Activated CD4-positive, alpha-beta T cell treated with anti-CD3 and anti-CD28 coated beads, Interleukin-2, amount 50 U/mL, for 1 hour (primary cell): ENCODE measurements at regions not wholly inside any gene's neighbourhood (a gene's known extent, or its start where the extent isn't known, plus 50 kb on each side); places are given as distances from the start of the nearest gene placed in this dataset.

Experiments
- DNase-seq: peaks from one replicate; pipeline ENCODE4 v3.0.0-alpha.2; 2020

DNA sequence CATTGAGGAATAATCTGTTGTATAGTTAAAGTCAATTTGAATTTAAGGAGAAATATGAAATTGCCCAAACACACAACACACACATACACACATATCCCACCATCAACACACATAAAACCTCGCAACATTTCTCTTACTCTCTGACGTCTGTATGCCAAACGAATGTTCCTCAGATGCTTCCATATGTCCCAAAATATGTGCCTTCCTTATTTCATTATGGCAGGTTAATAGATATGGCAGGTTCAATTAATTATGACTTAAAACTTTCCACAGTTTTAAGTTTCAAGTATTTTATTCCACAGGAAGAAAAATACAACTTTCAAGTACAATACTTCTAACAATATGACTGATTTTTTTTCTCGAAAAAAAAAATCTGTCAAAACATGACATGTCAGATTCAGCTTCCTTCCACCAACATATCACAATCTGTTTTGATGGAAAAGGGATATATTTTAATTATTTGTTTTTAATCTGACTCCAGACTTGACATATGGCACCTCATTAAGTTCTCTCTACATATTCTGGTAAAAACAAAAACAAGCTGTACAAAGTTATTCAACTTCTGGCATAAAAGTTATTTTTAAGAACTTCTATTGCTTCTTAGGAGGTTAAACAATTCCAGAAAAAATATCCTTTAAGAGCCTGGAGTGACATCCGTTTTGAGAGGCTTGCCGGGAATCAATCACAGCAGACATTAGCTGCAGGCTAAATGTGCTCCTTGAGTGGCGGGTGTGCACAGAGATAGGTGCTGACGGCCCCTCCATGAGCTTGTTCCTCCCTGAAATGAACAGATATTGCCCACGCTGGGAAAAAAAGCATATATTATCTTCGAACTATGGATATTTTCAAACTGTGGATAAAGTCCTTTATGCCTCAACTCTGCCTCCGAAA, 812.7 kb downstream of the DCDC2C start:
- no peak for DNase-seq

GRCh38 chr2:4518596-4518995, 815.2 kb downstream of the DCDC2C start:
- DNase-seq: no peak

GRCh38 chr2:4522498-4523421, 819.4 kb downstream of the DCDC2C start:
- no peak for DNase-seq

DNA sequence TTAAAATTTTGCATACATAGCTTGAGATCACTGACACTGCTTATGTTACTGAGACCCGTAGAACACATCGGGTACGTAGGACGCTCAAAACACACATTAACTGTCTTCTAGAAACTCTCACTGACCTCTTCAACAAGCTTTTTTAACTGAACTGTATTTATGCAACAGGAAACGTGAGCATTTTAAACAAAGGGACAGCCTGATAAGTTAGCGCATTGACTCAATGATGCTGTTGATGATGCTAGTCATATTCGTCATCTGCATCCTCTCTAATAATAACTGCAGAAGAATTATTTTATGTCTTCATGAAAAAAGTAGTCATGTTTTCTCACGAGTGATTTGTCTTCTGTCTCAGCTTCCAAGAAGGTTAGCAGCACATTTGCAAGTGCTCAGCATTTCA, 824.0 kb downstream of the DCDC2C start:
- no peak for DNase-seq

- DNase-seq: no peak
These were observed 824.9 kb downstream of the DCDC2C start for GRCh38 chr2:4528246-4528645.

DNA sequence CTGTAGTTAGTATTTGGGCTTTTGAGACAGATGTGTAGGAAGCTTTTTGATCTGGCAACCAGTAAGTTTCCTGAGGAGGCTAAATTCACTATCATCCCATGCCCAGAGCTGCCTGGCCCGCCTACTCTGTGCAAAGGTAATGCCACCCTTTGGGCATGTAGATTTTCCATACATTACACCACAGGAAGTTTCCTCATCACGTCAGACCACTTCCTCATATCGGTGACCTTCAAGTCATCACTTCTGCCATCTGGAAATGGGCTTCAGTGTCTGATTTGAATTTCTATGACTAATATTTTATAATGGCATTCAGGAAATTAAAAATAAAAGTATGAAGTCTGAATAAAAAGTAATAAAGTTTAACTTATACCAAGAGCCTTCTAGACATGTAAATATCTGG, 825.4 kb downstream of the DCDC2C start:
- no peak for DNase-seq

GRCh38 chr2:4529738-4530137, 826.4 kb downstream of the DCDC2C start:
- no peak for DNase-seq

DNA sequence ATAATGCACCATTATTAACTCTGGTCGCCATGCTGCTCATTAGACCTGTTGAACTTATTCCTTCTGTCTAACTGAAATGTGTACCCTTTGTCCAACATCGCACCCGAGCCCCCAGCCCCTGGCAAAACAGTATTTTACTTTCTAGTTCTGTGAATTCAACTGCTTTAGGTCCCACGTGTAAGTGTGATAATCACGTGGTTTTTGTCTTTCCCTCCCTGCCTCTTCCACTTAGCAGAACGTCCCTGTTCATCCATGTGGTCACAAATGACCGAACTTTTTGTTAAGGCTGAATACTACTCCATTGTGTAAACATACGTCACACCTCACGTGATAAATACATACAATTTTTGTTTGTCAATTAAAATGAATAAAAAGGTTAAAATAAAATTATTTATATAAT, 826.9 kb downstream of the DCDC2C start:
- DNase-seq: no peak

- no peak for DNase-seq
These were observed 830.4 kb downstream of the DCDC2C start for GRCh38 chr2:4533806-4534205.

GRCh38 chr2:4539121-4539520, 835.7 kb downstream of the DCDC2C start:
- no peak for DNase-seq

DNA sequence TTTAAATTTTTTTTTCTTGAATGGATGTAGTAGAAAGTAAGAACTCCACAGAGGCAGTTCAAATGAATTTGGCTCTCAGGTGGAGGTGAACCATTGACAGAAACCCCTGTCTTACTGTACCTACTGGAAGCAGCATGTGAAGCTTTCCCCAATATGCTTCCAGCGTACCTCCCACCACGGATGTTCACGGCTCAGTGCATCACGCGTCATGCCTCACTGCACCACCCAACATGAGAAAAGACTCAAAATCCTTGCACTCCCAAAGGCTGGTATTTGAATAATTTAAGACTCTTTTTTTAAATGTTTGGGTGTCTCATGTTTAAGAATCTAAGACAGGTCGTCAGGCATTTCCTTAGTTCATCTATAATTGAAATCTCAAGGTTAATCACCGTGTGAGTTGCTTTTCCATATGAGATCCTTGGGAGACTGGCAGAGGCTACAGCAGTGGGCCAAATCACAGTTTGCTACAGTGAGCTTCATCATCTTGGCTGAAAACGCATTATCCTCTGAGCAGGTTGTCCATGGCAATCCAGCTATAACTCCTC, 846.4 kb downstream of the DCDC2C start:
- no peak for DNase-seq

DNA sequence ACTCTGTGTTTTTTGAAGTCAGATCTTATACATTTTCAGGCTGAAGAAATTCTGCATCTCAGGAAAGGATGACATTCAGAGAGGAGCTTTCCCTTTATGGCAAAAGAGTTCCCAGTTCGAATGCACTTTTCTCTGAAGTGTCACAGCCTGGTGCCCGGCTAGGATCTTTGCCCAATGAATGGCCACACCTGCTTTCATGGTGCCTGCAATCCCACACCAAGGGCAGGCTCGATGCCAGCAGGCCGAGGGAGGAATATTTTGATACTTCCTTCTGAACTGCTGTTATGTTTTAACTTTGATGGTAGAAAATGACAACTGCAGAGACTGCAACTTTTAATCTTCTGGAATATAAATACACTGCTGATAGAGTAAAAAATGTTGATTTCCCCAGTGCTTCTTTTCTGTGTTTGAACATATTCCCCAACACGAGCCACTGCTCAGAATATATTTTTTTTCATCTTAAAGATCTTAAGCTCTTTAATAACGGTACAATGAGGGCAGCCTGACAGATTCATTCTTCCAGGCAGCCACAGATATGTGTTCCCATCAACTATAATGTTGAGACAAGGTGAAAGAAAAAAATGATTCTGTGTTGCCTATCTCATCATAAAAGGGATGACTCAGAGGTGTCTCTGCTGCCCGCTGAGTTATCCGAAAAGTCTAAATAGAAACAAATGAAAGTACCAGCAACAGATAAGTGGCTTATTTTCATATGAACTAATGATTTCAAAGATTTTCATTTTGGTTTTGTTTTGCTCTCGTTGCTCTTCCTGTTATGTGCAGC, 848.5 kb downstream of the DCDC2C start:
- DNase-seq: no peak

DNA sequence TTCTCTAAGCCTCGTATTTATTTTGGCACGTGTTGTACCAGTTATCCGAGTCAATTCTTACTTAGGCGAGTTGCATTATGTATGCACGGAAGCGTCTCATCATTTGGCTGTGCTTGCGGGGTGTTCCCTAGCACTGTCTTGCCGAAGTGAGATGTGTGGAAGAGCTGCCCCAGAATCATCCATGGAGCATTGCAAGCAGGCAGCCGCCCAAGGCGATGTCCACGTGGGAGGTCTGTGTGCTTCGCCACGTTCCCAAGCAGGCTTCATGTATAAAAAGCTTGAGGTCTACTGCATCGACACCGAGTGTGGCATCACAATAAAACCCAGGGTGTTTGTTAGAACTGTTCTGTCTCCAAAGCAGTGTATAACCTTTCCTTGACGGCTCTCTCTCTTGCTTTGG, 849.9 kb downstream of the DCDC2C start:
- no peak for DNase-seq

DNA sequence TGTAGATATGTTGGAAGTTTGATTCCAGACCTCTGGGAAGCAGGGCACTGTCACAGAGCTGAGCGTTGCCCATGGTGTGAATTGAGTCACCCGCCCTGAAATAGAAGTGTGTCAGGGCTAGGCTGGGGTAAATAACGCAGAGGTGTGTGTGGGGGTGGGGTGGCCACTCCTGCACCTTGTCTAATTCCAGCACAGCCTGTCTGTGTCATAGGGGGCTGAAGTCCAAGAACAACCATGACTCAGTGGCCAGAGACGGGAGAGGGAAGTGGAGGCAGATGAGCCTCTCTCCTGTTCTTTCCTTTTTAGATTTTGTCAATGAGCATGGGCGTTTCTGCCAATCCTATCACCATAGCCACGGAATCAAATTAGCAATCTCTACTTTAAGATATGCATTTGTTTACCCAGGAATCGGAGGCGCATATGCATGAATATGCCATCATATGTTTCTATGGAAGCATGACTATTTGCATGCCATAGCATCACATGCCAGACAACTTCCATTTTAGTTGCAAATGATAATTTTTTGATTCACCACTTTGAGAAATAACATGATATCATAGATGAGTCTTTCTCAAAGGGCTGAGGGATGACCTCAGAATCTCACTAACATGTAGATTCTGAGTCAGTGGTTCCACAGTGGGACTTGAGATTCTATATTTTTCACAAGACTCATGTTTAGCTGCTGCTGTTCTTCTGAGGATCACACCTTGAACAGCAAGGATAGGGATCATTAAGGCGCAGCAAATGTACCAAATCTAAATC, 852.9 kb downstream of the DCDC2C start:
- no peak for DNase-seq

GRCh38 chr2:4561196-4561595, 857.8 kb downstream of the DCDC2C start:
- no peak for DNase-seq

- DNase-seq: no peak
These were observed 872.7 kb downstream of the DCDC2C start for GRCh38 chr2:4576075-4576474.

DNA sequence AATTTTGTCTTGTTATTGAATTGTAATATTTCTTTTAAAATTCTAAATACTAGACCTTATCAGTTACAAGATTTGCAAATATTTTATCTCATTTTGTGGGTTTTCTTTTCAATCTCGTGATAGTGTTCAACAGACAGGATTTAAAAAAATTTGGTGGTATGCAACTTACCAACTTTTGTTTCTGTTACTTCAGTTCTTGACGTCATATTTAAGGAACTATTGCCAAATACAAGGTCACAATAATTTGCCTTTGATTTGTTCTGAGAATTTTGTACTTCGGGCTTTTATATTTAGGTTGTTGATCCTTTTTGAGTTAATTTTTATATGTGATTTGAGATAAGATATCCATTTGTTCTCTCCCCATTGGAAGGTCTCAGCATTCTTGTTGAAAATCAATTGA, 876.6 kb downstream of the DCDC2C start:
- DNase-seq: no peak

DNA sequence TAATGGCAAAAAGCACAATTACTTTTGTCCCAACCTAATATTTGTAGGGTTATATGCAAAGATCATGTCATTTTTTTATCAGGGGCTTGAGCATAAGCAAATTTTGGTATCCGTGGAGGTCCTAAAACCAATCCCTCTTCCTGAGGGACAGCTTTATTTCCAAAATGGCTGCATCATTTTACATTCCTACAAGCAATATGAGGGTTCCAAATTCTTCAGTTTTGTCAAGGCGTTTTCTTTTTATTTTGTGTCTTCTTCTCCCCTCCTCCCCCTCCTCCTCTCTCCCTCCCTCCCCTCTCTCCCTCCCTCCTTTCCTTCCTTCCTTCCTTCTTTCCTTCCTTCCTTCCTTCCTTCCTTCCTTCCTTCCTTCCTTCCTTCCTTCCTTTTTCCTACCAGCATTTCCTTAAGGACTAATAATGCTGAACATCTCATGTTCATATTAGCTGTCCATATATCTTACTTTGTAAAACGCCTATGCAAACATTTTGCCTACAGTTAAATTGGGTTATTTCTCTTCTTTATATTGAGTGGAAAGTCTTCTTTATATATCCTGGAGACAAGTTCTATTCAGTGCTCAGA, 881.8 kb downstream of the DCDC2C start:
- no peak for DNase-seq

DNA sequence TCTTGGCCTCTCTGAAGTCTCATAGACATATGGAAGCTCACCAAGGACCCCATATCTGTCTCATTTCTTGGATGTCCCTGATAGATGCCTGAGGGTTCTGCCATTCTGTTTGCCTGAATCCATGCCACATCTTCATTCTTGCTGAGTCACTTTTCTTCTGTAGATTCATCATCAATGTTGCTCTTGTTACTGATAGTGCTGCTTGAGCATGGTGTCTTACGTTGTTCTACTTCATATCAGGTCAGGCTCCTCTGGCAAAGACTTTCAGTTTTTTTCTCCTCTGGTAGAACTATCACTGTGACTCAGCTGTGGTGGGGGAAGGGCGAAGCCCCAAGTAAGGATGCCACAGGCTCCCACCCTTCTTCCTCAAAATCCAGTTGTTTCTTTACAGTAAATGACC, 885.2 kb downstream of the DCDC2C start:
- no peak for DNase-seq

- no peak for DNase-seq
These were observed 887.9 kb downstream of the DCDC2C start for GRCh38 chr2:4591261-4591660.

DNA sequence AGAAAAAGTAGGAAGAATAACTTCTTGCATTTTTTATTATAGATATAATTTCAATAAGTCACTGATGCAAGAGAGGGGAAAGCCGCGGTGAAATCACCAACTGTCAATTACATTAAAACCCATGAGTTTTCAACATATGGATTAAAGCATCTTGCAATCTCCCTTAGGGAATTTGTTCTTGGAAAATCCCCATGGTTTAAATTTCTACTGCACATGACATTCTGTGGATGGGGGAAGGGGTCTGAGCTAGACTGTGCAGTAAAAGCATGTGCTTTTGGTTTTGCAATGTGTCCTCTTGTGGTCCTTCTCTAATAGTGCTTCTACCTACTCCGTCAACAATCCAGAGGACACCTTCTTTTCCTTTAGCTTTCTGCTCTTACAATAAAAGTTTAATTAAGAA, 894.0 kb downstream of the DCDC2C start:
- DNase-seq: no peak

DNA sequence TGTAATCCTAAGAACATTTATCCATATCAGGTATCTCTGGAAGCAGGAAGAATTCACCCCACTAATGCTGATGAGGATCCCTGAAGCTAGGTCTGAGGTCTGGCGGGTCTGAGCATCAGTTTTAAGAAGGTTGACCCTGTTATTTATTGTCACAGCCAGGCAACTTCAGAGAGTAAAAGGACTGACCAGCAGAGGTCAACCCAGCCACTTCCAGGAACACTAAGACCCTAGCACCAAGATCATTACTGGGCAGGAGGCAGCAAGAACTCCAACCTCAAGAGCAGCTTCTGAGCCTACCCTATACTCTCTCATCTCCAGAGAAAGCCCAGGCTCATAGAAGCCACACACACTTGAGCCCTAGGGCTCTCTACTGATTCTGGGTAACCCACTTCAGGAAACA, 901.4 kb downstream of the DCDC2C start:
- DNase-seq: no peak
